Caco-2 (cell line): ENCODE measurements at regions not wholly inside any gene's neighbourhood (a gene's known extent, or its start where the extent isn't known, plus 50 kb on each side); places are given as distances from the start of the nearest gene placed in this dataset.
A peak's percentile ranks its signal among the peaks of the same experiment; 100 is the strongest.

Experiments used
- BruUV-seq: library from RNA; stranded (reverse); fragments of 400-500 nt; replicated peaks from 2 replicates; lab custom pipeline; 2021; lab: Mats Ljungman, UMichigan
- CTCF ChIA-PET: fragments of 300-600 bp; sonication (Branson Sonifier 250); formaldehyde crosslinking; loops from one replicate; lab custom pipeline; 2022; ENCODE audit warnings: antibody characterized with exemption; lab: Charles Lee
- POLR2A ChIA-PET: fragments of 300-600 bp; sonication (Branson Sonifier 250); formaldehyde crosslinking; loops from one replicate; lab custom pipeline; 2022; ENCODE audit warnings: antibody characterized with exemption; lab: Charles Lee
- DNase-seq, 2 experiments: peaks; one replicate each; pipeline versions ENCODE4 v3.0.0 to v3.0.0-alpha.2; 2020 to 2022
- H3K27me3 ChIP-seq: replicated peaks from 2 replicates; pipeline ENCODE4 v1.6.0; 2011; ENCODE audit warnings: low read length; ENCODE audit not compliant: control insufficient read depth, insufficient read depth
- H3K36me3 ChIP-seq: 2 replicates; pipeline ENCODE4 v1.5.1; 2011; ENCODE audit warnings: low read length; ENCODE audit not compliant: control insufficient read depth, insufficient read depth
- H3K4me1 ChIP-seq: fragments of 250-450 bp; sonication (Bioruptor Pico); 2 replicates; pipeline ENCODE4 v1.5.1; 2020; ENCODE audit warnings: mild to moderate bottlenecking
- H3K4me3 ChIP-seq: 2 replicates; pipeline ENCODE4 v1.5.1; 2011; ENCODE audit warnings: low read depth, mild to moderate bottlenecking, control low read depth, low read length
- H3K9me3 ChIP-seq: fragments of 250-450 bp; sonication (Bioruptor Pico); 2 replicates; pipeline ENCODE4 v1.5.1; 2020; ENCODE audit warnings: mild to moderate bottlenecking, moderate library complexity
- H3K27ac Mint-ChIP-seq: one replicate; pipeline ENCODE4 v1.8.0; 2022; ENCODE audit warnings: mixed read lengths; ENCODE audit not compliant: unreplicated experiment
- H3K27me3 Mint-ChIP-seq: one replicate; pipeline ENCODE4 v1.8.0; 2022; ENCODE audit warnings: mixed read lengths; ENCODE audit not compliant: insufficient read depth, unreplicated experiment
- H3K36me3 Mint-ChIP-seq: one replicate; pipeline ENCODE4 v1.8.0; 2022; ENCODE audit warnings: mild to moderate bottlenecking, mixed read lengths; ENCODE audit not compliant: insufficient read depth, unreplicated experiment
- H3K4me1 Mint-ChIP-seq: one replicate; pipeline ENCODE4 v1.8.0; 2022; ENCODE audit warnings: low read depth, mixed read lengths; ENCODE audit not compliant: unreplicated experiment
- H3K4me3 Mint-ChIP-seq: one replicate; pipeline ENCODE4 v1.8.0; 2022; ENCODE audit warnings: mild to moderate bottlenecking, moderate library complexity, mixed read lengths; ENCODE audit not compliant: unreplicated experiment
- H3K9me3 Mint-ChIP-seq: one replicate; pipeline ENCODE4 v1.8.0; 2022; ENCODE audit warnings: mixed read lengths; ENCODE audit not compliant: unreplicated experiment
- CTCF ChIP-seq, 2 experiments: fragments of 200-600 bp in 1 of 2; IDR thresholded peaks; 1 replicate in 1 of 2; 2 replicates in 1 of 2; pipeline versions ENCODE4 v1.5.1 to v1.8.0; 2011 to 2022; ENCODE audit warnings: antibody characterized with exemption in 1 of 2, control low read depth in 1 of 2, inconsistent platforms in 1 of 2, low read depth in 1 of 2, low read length in 1 of 2, mild to moderate bottlenecking in 1 of 2, moderate library complexity in 1 of 2; ENCODE audit not compliant: insufficient read depth in 1 of 2, severe bottlenecking in 1 of 2, unreplicated experiment in 1 of 2
- intact Hi-C: fragments of 100-400 bp; cut with micrococcal nuclease; formaldehyde crosslinking; loops from one replicate; pipeline ENCODE4 v1.10.0; 2022; ENCODE audit not compliant: unreplicated experiment

GRCh38 chr6:47372318-47372717, 62.6 kb upstream of the TNFRSF21 start:
- H3K27me3 Mint-ChIP-seq: no peaks in the 10 kb centered on the region
- H3K36me3 Mint-ChIP-seq: no peaks in the 10 kb centered on the region
- Histone ChIP-seq H3K9me3 (no peaks in the 10 kb centered on the region), H3K4me3 (no peak overlapping the region), H3K36me3 (no peaks in the 10 kb centered on the region), H3K4me1 (peaks cover 10% of the 10 kb centered on the region), H3K27me3 (no peaks in the 10 kb centered on the region)
- POLR2A ChIA-PET: no interaction called here
- CTCF ChIA-PET: no interaction called here
- intact Hi-C loops: no loop called here
- H3K4me3 Mint-ChIP-seq: no peak overlapping the region
- TF ChIP-seq CTCF (IDR thresholded peaks at IDR 0.05; ENCODE audit: insufficient read depth in 1 of 2, low read depth in 1 of 2, low read length in 1 of 2, severe bottlenecking in 1 of 2, unreplicated experiment in 1 of 2): no peak
- no TSS peak for BruUV-seq
- peaks cover 23% of the 10 kb centered on the region for H3K4me1 Mint-ChIP-seq
- H3K9me3 Mint-ChIP-seq: peaks cover 25% of the 10 kb centered on the region
- no peak for DNase-seq
- H3K27ac Mint-ChIP-seq: peak overlapping the region; percentile 53

- ChIA-PET POLR2A (no interaction called here), CTCF (no interaction called here)
- H3K27ac Mint-ChIP-seq: no peak overlapping the region
- intact Hi-C loops: no loop called here
- peaks cover 22% of the 10 kb centered on the region for H3K9me3 Mint-ChIP-seq
- Histone ChIP-seq H3K4me1 (peaks cover 10% of the 10 kb centered on the region), H3K9me3 (no peaks in the 10 kb centered on the region), H3K4me3 (no peak overlapping the region), H3K36me3 (no peaks in the 10 kb centered on the region), H3K27me3 (no peaks in the 10 kb centered on the region)
- no peaks in the 10 kb centered on the region for H3K27me3 Mint-ChIP-seq
- H3K4me3 Mint-ChIP-seq: no peak overlapping the region
- no peak for DNase-seq
- no TSS peak for BruUV-seq
- TF ChIP-seq CTCF (IDR thresholded peaks at IDR 0.05; ENCODE audit: insufficient read depth in 1 of 2, low read depth in 1 of 2, low read length in 1 of 2, severe bottlenecking in 1 of 2, unreplicated experiment in 1 of 2): no peak
- peaks cover 23% of the 10 kb centered on the region for H3K4me1 Mint-ChIP-seq
- no peaks in the 10 kb centered on the region for H3K36me3 Mint-ChIP-seq
Measured at GRCh38 chr6:47375426-47375825, 65.7 kb upstream of the TNFRSF21 start.

GRCh38 chr6:47376930-47377329, 67.2 kb upstream of the TNFRSF21 start:
- Histone ChIP-seq H3K27me3 (no peaks in the 10 kb centered on the region), H3K36me3 (no peaks in the 10 kb centered on the region), H3K4me3 (no peak overlapping the region), H3K9me3 (no peaks in the 10 kb centered on the region), H3K4me1 (peaks cover 11% of the 10 kb centered on the region)
- Mint-ChIP-seq H3K4me1 (peaks cover 13% of the 10 kb centered on the region), H3K9me3 (peaks cover 10% of the 10 kb centered on the region), H3K27ac (no peak overlapping the region), H3K36me3 (no peaks in the 10 kb centered on the region), H3K27me3 (no peaks in the 10 kb centered on the region), H3K4me3 (no peak overlapping the region)
- DNase-seq: no peak
- BruUV-seq: no TSS peak
- CTCF ChIA-PET: no interaction called here
- TF ChIP-seq CTCF (IDR thresholded peaks at IDR 0.05; ENCODE audit: insufficient read depth in 1 of 2, low read depth in 1 of 2, low read length in 1 of 2, severe bottlenecking in 1 of 2, unreplicated experiment in 1 of 2): no peak
- POLR2A ChIA-PET: no interaction called here
- intact Hi-C loops: no loop called here
